ENCODE measurements at regions not wholly inside any gene's neighbourhood (a gene's known extent, or its start where the extent isn't known, plus 50 kb on each side); places are given as distances from the start of the nearest gene placed in this dataset.

DNA sequence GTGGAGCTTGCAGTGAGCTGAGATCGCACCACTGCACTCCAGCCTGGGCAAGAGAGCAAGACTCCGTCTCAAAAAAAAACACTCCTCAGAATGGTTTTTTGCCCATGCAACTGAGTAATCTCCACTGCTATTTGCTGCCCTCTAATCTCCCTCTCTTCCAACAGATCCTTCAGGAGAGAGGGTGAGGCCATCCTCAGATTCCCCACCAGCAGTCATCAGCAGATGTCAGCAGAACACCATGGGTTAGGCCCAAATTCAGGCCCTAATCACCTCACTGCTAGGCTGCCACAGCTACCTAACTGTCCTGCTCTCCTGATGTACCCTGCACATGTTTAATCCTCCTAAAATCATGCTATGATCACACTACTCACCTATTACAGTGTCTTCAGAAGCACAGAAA lies 63.2 kb upstream of the BEND6 start:
- TF ChIP-seq, protein P1, sequence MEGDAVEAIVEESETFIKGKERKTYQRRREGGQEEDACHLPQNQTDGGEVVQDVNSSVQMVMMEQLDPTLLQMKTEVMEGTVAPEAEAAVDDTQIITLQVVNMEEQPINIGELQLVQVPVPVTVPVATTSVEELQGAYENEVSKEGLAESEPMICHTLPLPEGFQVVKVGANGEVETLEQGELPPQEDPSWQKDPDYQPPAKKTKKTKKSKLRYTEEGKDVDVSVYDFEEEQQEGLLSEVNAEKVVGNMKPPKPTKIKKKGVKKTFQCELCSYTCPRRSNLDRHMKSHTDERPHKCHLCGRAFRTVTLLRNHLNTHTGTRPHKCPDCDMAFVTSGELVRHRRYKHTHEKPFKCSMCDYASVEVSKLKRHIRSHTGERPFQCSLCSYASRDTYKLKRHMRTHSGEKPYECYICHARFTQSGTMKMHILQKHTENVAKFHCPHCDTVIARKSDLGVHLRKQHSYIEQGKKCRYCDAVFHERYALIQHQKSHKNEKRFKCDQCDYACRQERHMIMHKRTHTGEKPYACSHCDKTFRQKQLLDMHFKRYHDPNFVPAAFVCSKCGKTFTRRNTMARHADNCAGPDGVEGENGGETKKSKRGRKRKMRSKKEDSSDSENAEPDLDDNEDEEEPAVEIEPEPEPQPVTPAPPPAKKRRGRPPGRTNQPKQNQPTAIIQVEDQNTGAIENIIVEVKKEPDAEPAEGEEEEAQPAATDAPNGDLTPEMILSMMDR (IDR thresholded peaks at IDR 0.05; ENCODE audit: extremely low read depth, insufficient read depth, missing control alignments) = peak; percentile 8
- DNase-seq (ENCODE audit: low spot score) = no peak
- in situ Hi-C loops (cut with MboI; ENCODE audit: low pct_unique_long_range_greater_than_20kb, low sequenced_read_pairs, unreplicated experiment) = no loop called here

GRCh38 chr6:56890683-56891429 lies 64.1 kb upstream of the BEND6 start:
- in situ Hi-C loops (cut with MboI; ENCODE audit: low pct_unique_long_range_greater_than_20kb, low sequenced_read_pairs, unreplicated experiment) = no loop called here
- DNase-seq (ENCODE audit: low spot score) = peak; percentile 74

DNA sequence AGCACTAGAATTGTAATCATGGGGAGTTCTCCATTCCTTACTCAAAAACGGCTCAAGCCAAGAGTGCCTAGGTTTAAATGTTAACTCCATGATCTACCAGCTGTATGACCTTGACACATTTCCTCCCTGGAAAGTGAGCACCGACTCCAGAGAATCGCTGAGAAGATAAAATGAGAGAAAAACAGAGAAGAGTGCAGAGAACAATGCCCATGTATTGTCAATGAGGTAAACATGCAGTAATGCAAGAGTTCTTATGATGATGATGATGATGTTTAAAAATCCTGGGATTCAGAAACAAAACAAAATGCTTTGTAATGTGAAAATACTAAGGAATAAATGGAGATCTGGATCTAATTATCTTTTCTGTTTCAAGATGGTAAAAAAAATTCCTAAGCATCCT lies 64.8 kb upstream of the BEND6 start:
- TF ChIP-seq, protein P1 (IDR thresholded peaks at IDR 0.05; ENCODE audit: extremely low read depth, insufficient read depth, missing control alignments) = no peak
- in situ Hi-C loops (cut with MboI; ENCODE audit: low pct_unique_long_range_greater_than_20kb, low sequenced_read_pairs, unreplicated experiment) = no loop called here

More at GRCh38 chr6:56890683-56891429, 64.1 kb upstream of the BEND6 start:
- TF ChIP-seq, protein P1 (IDR thresholded peaks at IDR 0.05; ENCODE audit: extremely low read depth, insufficient read depth, missing control alignments) = no peak

GRCh38 chr6:56889492-56889891 lies 65.4 kb upstream of the BEND6 start:
- DNase-seq (ENCODE audit: low spot score) = no peak
- TF ChIP-seq, protein P1 (IDR thresholded peaks at IDR 0.05; ENCODE audit: extremely low read depth, insufficient read depth, missing control alignments) = no peak
- in situ Hi-C loops (cut with MboI; ENCODE audit: low pct_unique_long_range_greater_than_20kb, low sequenced_read_pairs, unreplicated experiment) = no loop called here

More for the DNA sequence above, 64.8 kb upstream of the BEND6 start:
- no peak for DNase-seq (ENCODE audit: low spot score)

GRCh38 chr6:56888687-56889086 lies 66.2 kb upstream of the BEND6 start:
- TF ChIP-seq, protein P1 (IDR thresholded peaks at IDR 0.05; ENCODE audit: extremely low read depth, insufficient read depth, missing control alignments) = no peak
- in situ Hi-C loops (cut with MboI; ENCODE audit: low pct_unique_long_range_greater_than_20kb, low sequenced_read_pairs, unreplicated experiment) = no loop called here
- DNase-seq (ENCODE audit: low spot score) = no peak

GRCh38 chr6:56887086-56887485 lies 67.8 kb upstream of the BEND6 start:
- TF ChIP-seq, protein P1 (IDR thresholded peaks at IDR 0.05; ENCODE audit: extremely low read depth, insufficient read depth, missing control alignments) = no peak
- DNase-seq (ENCODE audit: low spot score) = no peak
- in situ Hi-C loops (cut with MboI; ENCODE audit: low pct_unique_long_range_greater_than_20kb, low sequenced_read_pairs, unreplicated experiment) = no loop called here
